WTC11 (cell line): ENCODE measurements at regions not wholly inside any gene's neighbourhood (a gene's known extent, or its start where the extent isn't known, plus 50 kb on each side); places are given as distances from the start of the nearest gene placed in this dataset.

Experiments used
- ETV6 ChIP-seq: sonication (generic); formaldehyde crosslinking; IDR thresholded peaks from 2 replicates; pipeline ENCODE4 v1.8.1; 2022; ENCODE audit warnings: mild to moderate bottlenecking, missing genetic modification reagents
- JUN ChIP-seq: sonication (generic); formaldehyde crosslinking; IDR thresholded peaks from 2 replicates; pipeline ENCODE4 v1.8.0; 2023; ENCODE audit warnings: mild to moderate bottlenecking, missing genetic modification reagents
- MYBL2 ChIP-seq: sonication (generic); formaldehyde crosslinking; IDR thresholded peaks from 2 replicates; pipeline ENCODE4 v1.8.1; 2023; ENCODE audit warnings: mild to moderate bottlenecking, moderate library complexity, missing genetic modification reagents
- NR1H2 ChIP-seq: sonication (generic); formaldehyde crosslinking; IDR thresholded peaks from 2 replicates; pipeline ENCODE4 v1.9.0; 2021; ENCODE audit warnings: mild to moderate bottlenecking, moderate library complexity, missing genetic modification reagents
- TCF7 ChIP-seq: sonication (generic); formaldehyde crosslinking; IDR thresholded peaks from 2 replicates; pipeline ENCODE4 v1.8.0; 2022; ENCODE audit warnings: mild to moderate bottlenecking, low read depth, missing genetic modification reagents, moderate library complexity
- ZNF317 ChIP-seq: sonication (generic); formaldehyde crosslinking; IDR thresholded peaks from 2 replicates; pipeline ENCODE4 v1.8.1; 2023; ENCODE audit warnings: low read depth, mild to moderate bottlenecking, moderate library complexity, missing genetic modification reagents, borderline replicate concordance
- TF ChIP-seq, protein P1 (sequence below): fragments of 200-600 bp; IDR thresholded peaks from 2 replicates; pipeline ENCODE4 v1.8.0; 2022; ENCODE audit warnings: antibody characterized with exemption
- TF ChIP-seq, protein P2 (sequence below): sonication (generic); formaldehyde crosslinking; conservative IDR thresholded peaks from 2 replicates; pipeline ENCODE4 v1.8.1; 2023; ENCODE audit warnings: mild to moderate bottlenecking, low read depth, missing genetic modification reagents, moderate library complexity
- TF ChIP-seq, protein P3 (sequence below): sonication (generic); formaldehyde crosslinking; IDR thresholded peaks from 2 replicates; pipeline ENCODE4 v1.8.1; 2022; ENCODE audit warnings: low read depth, missing genetic modification reagents, borderline replicate concordance
- TF ChIP-seq, protein P4 (sequence below): sonication (generic); formaldehyde crosslinking; conservative IDR thresholded peaks from 2 replicates; pipeline ENCODE4 v1.8.1; 2022; ENCODE audit warnings: mild to moderate bottlenecking, missing genetic modification reagents
- TF ChIP-seq, protein P5 (sequence below): sonication (generic); formaldehyde crosslinking; IDR thresholded peaks from 2 replicates; pipeline ENCODE4 v1.8.1; 2023; ENCODE audit warnings: mild to moderate bottlenecking, missing genetic modification reagents

DNA sequence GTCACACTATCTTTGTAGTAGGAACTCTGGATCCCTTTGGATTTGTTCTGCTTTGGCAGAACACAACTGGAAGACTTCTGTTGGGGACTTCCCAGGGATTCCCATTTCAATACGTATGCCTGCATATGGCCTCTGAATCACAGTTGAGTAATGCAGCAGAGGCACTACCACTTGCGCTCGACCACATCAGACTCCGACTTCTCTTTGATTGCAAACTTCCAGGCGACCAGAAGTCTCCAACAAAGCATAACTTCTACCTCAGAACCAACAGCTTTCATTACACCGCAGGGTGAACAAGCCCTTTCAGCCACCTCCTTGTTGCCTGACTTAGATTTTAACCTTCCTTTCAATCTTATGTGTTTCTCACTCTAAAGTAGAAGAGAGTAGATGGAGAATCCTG lies 924.4 kb downstream of the IGSF11 start:
- TF ChIP-seq, protein P1, sequence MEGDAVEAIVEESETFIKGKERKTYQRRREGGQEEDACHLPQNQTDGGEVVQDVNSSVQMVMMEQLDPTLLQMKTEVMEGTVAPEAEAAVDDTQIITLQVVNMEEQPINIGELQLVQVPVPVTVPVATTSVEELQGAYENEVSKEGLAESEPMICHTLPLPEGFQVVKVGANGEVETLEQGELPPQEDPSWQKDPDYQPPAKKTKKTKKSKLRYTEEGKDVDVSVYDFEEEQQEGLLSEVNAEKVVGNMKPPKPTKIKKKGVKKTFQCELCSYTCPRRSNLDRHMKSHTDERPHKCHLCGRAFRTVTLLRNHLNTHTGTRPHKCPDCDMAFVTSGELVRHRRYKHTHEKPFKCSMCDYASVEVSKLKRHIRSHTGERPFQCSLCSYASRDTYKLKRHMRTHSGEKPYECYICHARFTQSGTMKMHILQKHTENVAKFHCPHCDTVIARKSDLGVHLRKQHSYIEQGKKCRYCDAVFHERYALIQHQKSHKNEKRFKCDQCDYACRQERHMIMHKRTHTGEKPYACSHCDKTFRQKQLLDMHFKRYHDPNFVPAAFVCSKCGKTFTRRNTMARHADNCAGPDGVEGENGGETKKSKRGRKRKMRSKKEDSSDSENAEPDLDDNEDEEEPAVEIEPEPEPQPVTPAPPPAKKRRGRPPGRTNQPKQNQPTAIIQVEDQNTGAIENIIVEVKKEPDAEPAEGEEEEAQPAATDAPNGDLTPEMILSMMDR = no peak
- TF ChIP-seq, protein P2, sequence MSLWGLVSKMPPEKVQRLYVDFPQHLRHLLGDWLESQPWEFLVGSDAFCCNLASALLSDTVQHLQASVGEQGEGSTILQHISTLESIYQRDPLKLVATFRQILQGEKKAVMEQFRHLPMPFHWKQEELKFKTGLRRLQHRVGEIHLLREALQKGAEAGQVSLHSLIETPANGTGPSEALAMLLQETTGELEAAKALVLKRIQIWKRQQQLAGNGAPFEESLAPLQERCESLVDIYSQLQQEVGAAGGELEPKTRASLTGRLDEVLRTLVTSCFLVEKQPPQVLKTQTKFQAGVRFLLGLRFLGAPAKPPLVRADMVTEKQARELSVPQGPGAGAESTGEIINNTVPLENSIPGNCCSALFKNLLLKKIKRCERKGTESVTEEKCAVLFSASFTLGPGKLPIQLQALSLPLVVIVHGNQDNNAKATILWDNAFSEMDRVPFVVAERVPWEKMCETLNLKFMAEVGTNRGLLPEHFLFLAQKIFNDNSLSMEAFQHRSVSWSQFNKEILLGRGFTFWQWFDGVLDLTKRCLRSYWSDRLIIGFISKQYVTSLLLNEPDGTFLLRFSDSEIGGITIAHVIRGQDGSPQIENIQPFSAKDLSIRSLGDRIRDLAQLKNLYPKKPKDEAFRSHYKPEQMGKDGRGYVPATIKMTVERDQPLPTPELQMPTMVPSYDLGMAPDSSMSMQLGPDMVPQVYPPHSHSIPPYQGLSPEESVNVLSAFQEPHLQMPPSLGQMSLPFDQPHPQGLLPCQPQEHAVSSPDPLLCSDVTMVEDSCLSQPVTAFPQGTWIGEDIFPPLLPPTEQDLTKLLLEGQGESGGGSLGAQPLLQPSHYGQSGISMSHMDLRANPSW (CRISPR knock-in tag) = no peak
- no peak for TF ChIP-seq ETV6 (CRISPR knock-in tag)
- no peak for TF ChIP-seq TCF7 (CRISPR knock-in tag)
- TF ChIP-seq MYBL2 = no peak
- no peak for TF ChIP-seq ZNF317
- no peak for TF ChIP-seq JUN (CRISPR knock-in tag)
- TF ChIP-seq, protein P3, sequence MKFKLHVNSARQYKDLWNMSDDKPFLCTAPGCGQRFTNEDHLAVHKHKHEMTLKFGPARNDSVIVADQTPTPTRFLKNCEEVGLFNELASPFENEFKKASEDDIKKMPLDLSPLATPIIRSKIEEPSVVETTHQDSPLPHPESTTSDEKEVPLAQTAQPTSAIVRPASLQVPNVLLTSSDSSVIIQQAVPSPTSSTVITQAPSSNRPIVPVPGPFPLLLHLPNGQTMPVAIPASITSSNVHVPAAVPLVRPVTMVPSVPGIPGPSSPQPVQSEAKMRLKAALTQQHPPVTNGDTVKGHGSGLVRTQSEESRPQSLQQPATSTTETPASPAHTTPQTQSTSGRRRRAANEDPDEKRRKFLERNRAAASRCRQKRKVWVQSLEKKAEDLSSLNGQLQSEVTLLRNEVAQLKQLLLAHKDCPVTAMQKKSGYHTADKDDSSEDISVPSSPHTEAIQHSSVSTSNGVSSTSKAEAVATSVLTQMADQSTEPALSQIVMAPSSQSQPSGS (CRISPR knock-in tag) = no peak
- TF ChIP-seq, protein P4, sequence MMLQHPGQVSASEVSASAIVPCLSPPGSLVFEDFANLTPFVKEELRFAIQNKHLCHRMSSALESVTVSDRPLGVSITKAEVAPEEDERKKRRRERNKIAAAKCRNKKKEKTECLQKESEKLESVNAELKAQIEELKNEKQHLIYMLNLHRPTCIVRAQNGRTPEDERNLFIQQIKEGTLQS = no peak
- no peak for TF ChIP-seq NR1H2 (CRISPR knock-in tag)
- TF ChIP-seq, protein P5, sequence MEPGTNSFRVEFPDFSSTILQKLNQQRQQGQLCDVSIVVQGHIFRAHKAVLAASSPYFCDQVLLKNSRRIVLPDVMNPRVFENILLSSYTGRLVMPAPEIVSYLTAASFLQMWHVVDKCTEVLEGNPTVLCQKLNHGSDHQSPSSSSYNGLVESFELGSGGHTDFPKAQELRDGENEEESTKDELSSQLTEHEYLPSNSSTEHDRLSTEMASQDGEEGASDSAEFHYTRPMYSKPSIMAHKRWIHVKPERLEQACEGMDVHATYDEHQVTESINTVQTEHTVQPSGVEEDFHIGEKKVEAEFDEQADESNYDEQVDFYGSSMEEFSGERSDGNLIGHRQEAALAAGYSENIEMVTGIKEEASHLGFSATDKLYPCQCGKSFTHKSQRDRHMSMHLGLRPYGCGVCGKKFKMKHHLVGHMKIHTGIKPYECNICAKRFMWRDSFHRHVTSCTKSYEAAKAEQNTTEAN (CRISPR knock-in tag) = no peak
